ENCODE measurements at regions not wholly inside any gene's neighbourhood (a gene's known extent, or its start where the extent isn't known, plus 50 kb on each side); places are given as distances from the start of the nearest gene placed in this dataset.

- H3K36me3 ChIP-seq (ENCODE audit: low read length), result no peaks in the 10 kb centered on the region
- H3K9me3 ChIP-seq (ENCODE audit: insufficient read depth, low read length), result no peaks in the 10 kb centered on the region
- TF ChIP-seq, protein P1, sequence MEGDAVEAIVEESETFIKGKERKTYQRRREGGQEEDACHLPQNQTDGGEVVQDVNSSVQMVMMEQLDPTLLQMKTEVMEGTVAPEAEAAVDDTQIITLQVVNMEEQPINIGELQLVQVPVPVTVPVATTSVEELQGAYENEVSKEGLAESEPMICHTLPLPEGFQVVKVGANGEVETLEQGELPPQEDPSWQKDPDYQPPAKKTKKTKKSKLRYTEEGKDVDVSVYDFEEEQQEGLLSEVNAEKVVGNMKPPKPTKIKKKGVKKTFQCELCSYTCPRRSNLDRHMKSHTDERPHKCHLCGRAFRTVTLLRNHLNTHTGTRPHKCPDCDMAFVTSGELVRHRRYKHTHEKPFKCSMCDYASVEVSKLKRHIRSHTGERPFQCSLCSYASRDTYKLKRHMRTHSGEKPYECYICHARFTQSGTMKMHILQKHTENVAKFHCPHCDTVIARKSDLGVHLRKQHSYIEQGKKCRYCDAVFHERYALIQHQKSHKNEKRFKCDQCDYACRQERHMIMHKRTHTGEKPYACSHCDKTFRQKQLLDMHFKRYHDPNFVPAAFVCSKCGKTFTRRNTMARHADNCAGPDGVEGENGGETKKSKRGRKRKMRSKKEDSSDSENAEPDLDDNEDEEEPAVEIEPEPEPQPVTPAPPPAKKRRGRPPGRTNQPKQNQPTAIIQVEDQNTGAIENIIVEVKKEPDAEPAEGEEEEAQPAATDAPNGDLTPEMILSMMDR (IDR thresholded peaks at IDR 0.05; ENCODE audit: insufficient read depth, low read length, poor library complexity, severe bottlenecking), result no peak
- no peak for TF ChIP-seq EZH2phosphoT487 (conservative IDR thresholded peaks at IDR 0.05; ENCODE audit: low read length)
- H3K27ac ChIP-seq (ENCODE audit: low read depth, low read length), result no peak overlapping the region
- H2AFZ ChIP-seq (ENCODE audit: low read depth, low read length, severe bottlenecking), result no peak overlapping the region
- no peaks in the 10 kb centered on the region for H3F3A ChIP-seq (ENCODE audit: insufficient read depth)
- no peak overlapping the region for H3K4me2 ChIP-seq (ENCODE audit: low read depth, low read length, poor library complexity, severe bottlenecking)
- H3K9me2 ChIP-seq (replicated peaks; ENCODE audit: insufficient read depth, low read length), result no peaks in the 10 kb centered on the region
- no peak overlapping the region for H3K9ac ChIP-seq (ENCODE audit: low read length)
- no peaks in the 10 kb centered on the region for H4K20me1 ChIP-seq (ENCODE audit: low read depth, low read length)
- no peak overlapping the region for H3K4me3 ChIP-seq (ENCODE audit: insufficient read depth, low read length, poor library complexity, severe bottlenecking)
- no peaks in the 10 kb centered on the region for H3K27me3 ChIP-seq (ENCODE audit: low read length)
- H3K79me2 ChIP-seq (ENCODE audit: insufficient read depth, low read length), result no peaks in the 10 kb centered on the region
These were observed 438.9 kb downstream of the GRXCR1 start for GRCh38 chr4:43331226-43332051.

- TF ChIP-seq EZH2phosphoT487 (conservative IDR thresholded peaks at IDR 0.05; ENCODE audit: low read length), result no peak
- TF ChIP-seq, protein P1 (IDR thresholded peaks at IDR 0.05; ENCODE audit: insufficient read depth, low read length, poor library complexity, severe bottlenecking), result no peak
These were observed 439.5 kb downstream of the GRXCR1 start for GRCh38 chr4:43332052-43332425.

GRCh38 chr4:43337707-43338106 is 445.2 kb downstream of the GRXCR1 start:
- H3K4me2 ChIP-seq (ENCODE audit: low read depth, low read length, poor library complexity, severe bottlenecking), result no peak overlapping the region
- no peaks in the 10 kb centered on the region for H3K27me3 ChIP-seq (ENCODE audit: low read length)
- no peaks in the 10 kb centered on the region for H3K9me2 ChIP-seq (replicated peaks; ENCODE audit: insufficient read depth, low read length)
- H4K20me1 ChIP-seq (ENCODE audit: low read depth, low read length), result no peaks in the 10 kb centered on the region
- no peak overlapping the region for H3K9ac ChIP-seq (ENCODE audit: low read length)
- H2AFZ ChIP-seq (ENCODE audit: low read depth, low read length, severe bottlenecking), result no peak overlapping the region
- no peaks in the 10 kb centered on the region for H3K9me3 ChIP-seq (ENCODE audit: insufficient read depth, low read length)
- no peaks in the 10 kb centered on the region for H3K36me3 ChIP-seq (ENCODE audit: low read length)
- H3K79me2 ChIP-seq (ENCODE audit: insufficient read depth, low read length), result no peaks in the 10 kb centered on the region
- no peak overlapping the region for H3K4me3 ChIP-seq (ENCODE audit: insufficient read depth, low read length, poor library complexity, severe bottlenecking)
- no peak overlapping the region for H3K27ac ChIP-seq (ENCODE audit: low read depth, low read length)
- no peaks in the 10 kb centered on the region for H3F3A ChIP-seq (ENCODE audit: insufficient read depth)
- TF ChIP-seq EZH2phosphoT487 (conservative IDR thresholded peaks at IDR 0.05; ENCODE audit: low read length), result no peak
- TF ChIP-seq, protein P1 (IDR thresholded peaks at IDR 0.05; ENCODE audit: insufficient read depth, low read length, poor library complexity, severe bottlenecking), result no peak

More at GRCh38 chr4:43332052-43332425, 439.5 kb downstream of the GRXCR1 start:
- H3K79me2 ChIP-seq (ENCODE audit: insufficient read depth, low read length), result no peaks in the 10 kb centered on the region
- no peaks in the 10 kb centered on the region for H3K36me3 ChIP-seq (ENCODE audit: low read length)
- H3F3A ChIP-seq (ENCODE audit: insufficient read depth), result no peaks in the 10 kb centered on the region
- no peak overlapping the region for H2AFZ ChIP-seq (ENCODE audit: low read depth, low read length, severe bottlenecking)
- no peaks in the 10 kb centered on the region for H3K27me3 ChIP-seq (ENCODE audit: low read length)
- H3K9ac ChIP-seq (ENCODE audit: low read length), result no peak overlapping the region
- no peaks in the 10 kb centered on the region for H4K20me1 ChIP-seq (ENCODE audit: low read depth, low read length)
- no peak overlapping the region for H3K27ac ChIP-seq (ENCODE audit: low read depth, low read length)
- no peaks in the 10 kb centered on the region for H3K9me3 ChIP-seq (ENCODE audit: insufficient read depth, low read length)
- H3K4me2 ChIP-seq (ENCODE audit: low read depth, low read length, poor library complexity, severe bottlenecking), result no peak overlapping the region
- no peak overlapping the region for H3K4me3 ChIP-seq (ENCODE audit: insufficient read depth, low read length, poor library complexity, severe bottlenecking)
- H3K9me2 ChIP-seq (replicated peaks; ENCODE audit: insufficient read depth, low read length), result no peaks in the 10 kb centered on the region

Measured in SU-DHL-6 (cell line).